ENCODE measurements at regions not wholly inside any gene's neighbourhood (a gene's known extent, or its start where the extent isn't known, plus 50 kb on each side); places are given as distances from the start of the nearest gene placed in this dataset.

DNA sequence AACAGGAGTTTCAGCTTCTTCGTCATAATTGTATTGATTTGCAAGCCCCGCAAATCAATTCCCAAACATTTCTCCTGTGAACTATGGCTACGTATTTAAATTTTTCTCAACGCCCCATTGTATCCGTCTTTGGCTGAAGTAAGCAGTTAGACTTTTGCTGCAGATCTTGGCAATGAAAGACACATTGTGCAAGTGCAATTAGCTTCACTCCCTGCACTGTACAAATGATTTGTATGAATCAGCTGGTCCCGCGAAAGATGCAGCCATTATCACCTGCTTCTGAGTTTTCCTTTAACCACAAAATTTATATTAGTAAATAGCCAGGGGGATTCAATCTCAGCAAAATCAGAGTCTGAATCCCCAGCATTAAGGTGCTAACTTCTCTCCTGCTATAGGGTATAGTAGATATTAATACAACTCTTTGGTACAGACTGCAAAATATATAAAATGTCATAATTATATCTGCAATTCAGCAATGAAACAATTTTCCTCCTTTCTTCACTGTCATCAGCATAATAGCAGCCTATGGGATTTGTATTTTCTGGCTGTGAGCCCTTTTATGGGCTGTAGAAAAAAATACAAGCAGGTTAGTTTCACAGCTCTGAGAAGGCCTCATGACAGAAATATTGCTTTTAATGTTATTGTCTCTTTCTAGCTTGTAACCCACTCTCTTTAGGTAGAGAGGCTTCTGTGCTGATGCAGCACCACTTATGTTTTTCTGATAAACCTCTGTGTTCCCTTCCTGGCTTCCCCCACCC is 68.4 kb upstream of the SMARCA2 start:
- TF ChIP-seq GATA3 (IDR thresholded peaks at IDR 0.05; ENCODE audit: low read depth, low read length) (no peak), GATA2 (IDR thresholded peaks at IDR 0.05; ENCODE audit: low read depth, low read length) (no peak)
